ENCODE measurements at regions not wholly inside any gene's neighbourhood (a gene's known extent, or its start where the extent isn't known, plus 50 kb on each side); places are given as distances from the start of the nearest gene placed in this dataset.

GRCh38 chr1:201695607-201696006 lies 133.3 kb upstream of the IPO9 start:
- Histone ChIP-seq H3K23ac (ENCODE audit: insufficient read length) (no peak overlapping the region), H3K79me2 (ENCODE audit: control insufficient read depth in 1 of 2, insufficient read depth in 2 of 2, low read length in 2 of 2) (0 out of 4 replicates have a peak, but pooled peaks cover 0 to 5% of the 10 kb centered on the region in 2 experiments), H2BK5ac (ENCODE audit: low read depth, low read length) (no peak overlapping the region; the same call in 1 of the 2 replicates), H3K27ac (ENCODE audit: low read depth, low read length) (no peak overlapping the region), H2BK12ac (ENCODE audit: low read depth, low read length) (no peak overlapping the region), H2AK5ac (ENCODE audit: low read depth, low read length) (no peak overlapping the region), H4K8ac (ENCODE audit: extremely low read depth, insufficient read depth, low read length) (no peak overlapping the region), H4K5ac (ENCODE audit: insufficient read length, low read depth, low read length) (no peak overlapping the region), H3K36me3 (ENCODE audit: control insufficient read depth in 2 of 4, insufficient read depth in 4 of 4, low read length in 3 of 4) (no peaks in the 10 kb centered on the region), H2BK15ac (ENCODE audit: low read length) (no peak overlapping the region), H3K4ac (replicated peaks; ENCODE audit: insufficient read length, low read depth, low read length) (no peak overlapping the region), H3K9me3 (ENCODE audit: insufficient read depth in 2 of 2, low read depth in 1 of 2, low read length in 1 of 2) (no peaks in the 10 kb centered on the region), H3K4me1 (replicated peaks in 1 of 4; ENCODE audit: control insufficient read depth in 3 of 4, insufficient read depth in 4 of 4, low read length in 3 of 4) (peaks cover 16 to 24% (median 19%) of the 10 kb centered on the region in 4 experiments), H3K18ac (ENCODE audit: extremely low read depth, low read length) (no peak overlapping the region), H2AFZ (ENCODE audit: low read length) (no peak overlapping the region), H3K9ac (replicated peaks in 1 of 4; ENCODE audit: extremely low read depth in 1 of 4, low read depth in 3 of 4, low read length in 3 of 4) (no peak overlapping the region), H3K56ac (replicated peaks; ENCODE audit: insufficient read length, low read depth, low read length) (no peak overlapping the region), H2BK120ac (replicated peaks; ENCODE audit: low read depth, low read length) (no peak overlapping the region), H3K14ac (ENCODE audit: insufficient read length) (no peak overlapping the region), H3K79me1 (ENCODE audit: low read depth, low read length) (peaks cover 9% of the 10 kb centered on the region), H3K4me2 (ENCODE audit: insufficient read depth in 1 of 2, low read depth in 2 of 2, low read length in 2 of 2) (no peak overlapping the region), H4K20me1 (replicated peaks in 1 of 2; ENCODE audit: control insufficient read depth in 1 of 2, insufficient read depth in 2 of 2, low read length in 2 of 2) (no peaks in the 10 kb centered on the region), H4K91ac (replicated peaks; ENCODE audit: insufficient read length, low read length) (no peak overlapping the region), H3K27me3 (replicated peaks in 1 of 4; ENCODE audit: control insufficient read depth in 3 of 4, extremely low read depth in 1 of 4, insufficient read depth in 3 of 4, low read length in 3 of 4) (no peaks in the 10 kb centered on the region), H3K23me2 (ENCODE audit: low read depth, low read length) (no peaks in the 10 kb centered on the region), H2BK20ac (ENCODE audit: low read length) (no peak overlapping the region), H3K4me3 (ENCODE audit: extremely low read depth in 1 of 4, insufficient read depth in 2 of 4, low read depth in 3 of 4, low read length in 4 of 4) (no peak overlapping the region)
- FAIRE-seq: no peak
- CTCF ChIA-PET (ENCODE audit: partially characterized antibody): interaction anchor here (0.9 to 5.4 kb wide), 13 partner anchors 8 to 164 kb away, joined by 3 to 54 read pairs (median 8); no protein-coding TSS in a partner anchor
- DNase-seq (ENCODE audit: low read depth in 1 of 2, low spot score in 2 of 2): no peak
- POLR2A ChIA-PET (ENCODE audit: partially characterized antibody): no interaction called here
- WGBS, 2 experiments (ENCODE audit: extremely low coverage in 1 of 2, insufficient coverage in 1 of 2, insufficient read length in 1 of 2, insufficient replicate concordance in 2 of 2, low coverage in 1 of 2, low lambda C conversion rate in 2 of 2, missing lambda C conversion rate in 1 of 2): 89% methylated on average over 6 of the region's 6 CpGs; no CpG with 5 or more reads in 1 of the 2 experiments
- TF ChIP-seq MAX (IDR thresholded peaks at IDR 0.05) (no peak), RNF2 (IDR thresholded peaks at IDR 0.05; ENCODE audit: borderline replicate concordance, low read depth, low read length, missing control alignments, poor library complexity, severe bottlenecking) (no peak), SRF (IDR thresholded peaks at IDR 0.05; ENCODE audit: low read depth, low read length) (no peak), POLR2AphosphoS5 (IDR thresholded peaks at IDR 0.05; ENCODE audit: low read depth, low read length) (no peak), POLR2A (IDR thresholded peaks at IDR 0.05; ENCODE audit: control extremely low read depth in 1 of 2, low read depth in 2 of 2, low read length in 2 of 2) (no peak), POU5F1 (IDR thresholded peaks at IDR 0.05; ENCODE audit: low read depth, low read length) (no peak), ZNF274 (IDR thresholded peaks at IDR 0.05; ENCODE audit: borderline replicate concordance, extremely low read depth, low read length) (no peak)

Measured in H1 (cell line).